ENCODE measurements at regions not wholly inside any gene's neighbourhood (a gene's known extent, or its start where the extent isn't known, plus 50 kb on each side); places are given as distances from the start of the nearest gene placed in this dataset.

- TF ChIP-seq RCOR1 (IDR thresholded peaks at IDR 0.05; ENCODE audit: low read length) (no peak), ZBTB33 (IDR thresholded peaks at IDR 0.05; ENCODE audit: borderline replicate concordance, low read depth) (no peak), NRF1 (IDR thresholded peaks at IDR 0.05; ENCODE audit: low read depth, low read length) (no peak), IRF3 (IDR thresholded peaks at IDR 0.05; ENCODE audit: low read depth, low read length) (no peak), GATA2 (CRISPR knock-in tag; IDR thresholded peaks at IDR 0.05) (no peak), YY1 (IDR thresholded peaks at IDR 0.05; ENCODE audit: low read depth) (no peak), TAF1 (IDR thresholded peaks at IDR 0.05; ENCODE audit: borderline replicate concordance, low read depth, low read length) (no peak)
- no peaks in the 10 kb centered on the region for H3K79me2 ChIP-seq (ENCODE audit: insufficient read depth)
- no peaks in the 10 kb centered on the region for H3K9me2 ChIP-seq
- no peak overlapping the region for H3K9ac ChIP-seq
- WGBS (ENCODE audit: low lambda C conversion rate) = 70% methylated on average over 9 of the region's 9 CpGs
- H3K27me3 ChIP-seq (ENCODE audit: insufficient read depth) = no peaks in the 10 kb centered on the region
- H3F3A ChIP-seq (replicated peaks; ENCODE audit: insufficient read depth) = no peaks in the 10 kb centered on the region
- peaks cover 9 to 26% of the 10 kb centered on the region in 2 experiments; a peak in 1 of 4 replicates for H3K4me1 ChIP-seq (ENCODE audit: control insufficient read depth in 1 of 2, insufficient read depth in 2 of 2, low read depth in 1 of 2, low read length in 1 of 2)
- no peaks in the 10 kb centered on the region for H4K20me1 ChIP-seq (ENCODE audit: insufficient read depth)
- H3K36me3 ChIP-seq (replicated peaks in 1 of 2; ENCODE audit: control insufficient read depth in 1 of 2, insufficient read depth in 2 of 2, low read length in 1 of 2) = no peaks in the 10 kb centered on the region
- H3K4me2 ChIP-seq = no peak overlapping the region
- ChIA-PET POLR2A (no interaction called here), CTCF (interaction anchor here (1.1 to 5.8 kb wide), 2 partner anchors 10 to 206 kb away, joined by 4 to 42 read pairs; no protein-coding TSS in a partner anchor)
- DNase-seq = no peak
- H3K9me3 ChIP-seq = no peaks in the 10 kb centered on the region
- no peak overlapping the region for H3K4me3 ChIP-seq (ENCODE audit: low read depth in 2 of 2, low read length in 1 of 2)
- H3K27ac ChIP-seq (ENCODE audit: low read depth in 2 of 2, low read length in 1 of 2) = no peak overlapping the region
- H2AFZ ChIP-seq (ENCODE audit: low read depth) = no peak overlapping the region
These were observed 131.7 kb upstream of the FAM20C start for GRCh38 chr7:60706-61105.

GRCh38 chr7:61111-61510 is 131.3 kb upstream of the FAM20C start:
- Histone ChIP-seq H3K4me2 (no peak overlapping the region), H3K9ac (no peak overlapping the region), H3K36me3 (replicated peaks in 1 of 2; ENCODE audit: control insufficient read depth in 1 of 2, insufficient read depth in 2 of 2, low read length in 1 of 2) (no peaks in the 10 kb centered on the region), H3F3A (replicated peaks; ENCODE audit: insufficient read depth) (no peaks in the 10 kb centered on the region), H3K27me3 (ENCODE audit: insufficient read depth) (no peaks in the 10 kb centered on the region), H3K79me2 (ENCODE audit: insufficient read depth) (no peaks in the 10 kb centered on the region), H3K4me1 (ENCODE audit: control insufficient read depth in 1 of 2, insufficient read depth in 2 of 2, low read depth in 1 of 2, low read length in 1 of 2) (peaks cover 9 to 26% of the 10 kb centered on the region in 2 experiments; a peak in 1 of 4 replicates), H4K20me1 (ENCODE audit: insufficient read depth) (no peaks in the 10 kb centered on the region), H3K9me2 (no peaks in the 10 kb centered on the region), H3K9me3 (no peaks in the 10 kb centered on the region), H2AFZ (ENCODE audit: low read depth) (no peak overlapping the region), H3K27ac (ENCODE audit: low read depth in 2 of 2, low read length in 1 of 2) (no peak overlapping the region), H3K4me3 (ENCODE audit: low read depth in 2 of 2, low read length in 1 of 2) (no peak overlapping the region)
- TF ChIP-seq IRF3 (IDR thresholded peaks at IDR 0.05; ENCODE audit: low read depth, low read length) = no peak
- no peak for TF ChIP-seq PBX3 (IDR thresholded peaks at IDR 0.05)
- TF ChIP-seq JUND (IDR thresholded peaks at IDR 0.05) = no peak
- TF ChIP-seq GATA2 (CRISPR knock-in tag; IDR thresholded peaks at IDR 0.05) = no peak
- no peak for TF ChIP-seq SIN3A (IDR thresholded peaks at IDR 0.05; ENCODE audit: borderline replicate concordance, low read depth, low read length)
- TF ChIP-seq CHD2 (IDR thresholded peaks at IDR 0.05; ENCODE audit: low read length, partially characterized antibody) = no peak
- CTCF ChIA-PET = interaction anchor here (1.1 to 5.8 kb wide), 2 partner anchors 11 to 206 kb away, joined by 4 to 42 read pairs; no protein-coding TSS in a partner anchor
- WGBS (ENCODE audit: low lambda C conversion rate) = 50% methylated on average over 8 of the region's 9 CpGs
- no peak for DNase-seq
- POLR2A ChIA-PET = no interaction called here
